SK-N-SH treated with all-trans-retinoic acid at 6 μM for 48 hours (cell line): ENCODE measurements at regions not wholly inside any gene's neighbourhood (a gene's known extent, or its start where the extent isn't known, plus 50 kb on each side); places are given as distances from the start of the nearest gene placed in this dataset.

Experiments used
- ATAC-seq: fragments of 200-7000 bp; cut with Tn5 transposase; 3 replicates; pipeline ENCODE4 v1.9.1; 2020; ENCODE audit warnings: mild to moderate bottlenecking, moderate library complexity
- ARNTL ChIP-seq: fragments of 450-650 bp; formaldehyde crosslinking; IDR thresholded peaks from 2 replicates; pipeline ENCODE4 v1.5.0; 2020; ENCODE audit warnings: low read depth, mild to moderate bottlenecking, moderate library complexity, borderline replicate concordance
- BACH2 ChIP-seq: fragments of 250-450 bp; sonication (Bioruptor Pico); IDR thresholded peaks from 2 replicates; pipeline ENCODE4 v1.9.0; 2021; ENCODE audit warnings: mild to moderate bottlenecking, borderline replicate concordance
- CSDC2 ChIP-seq: fragments of 250-450 bp; sonication (Bioruptor Pico); IDR thresholded peaks from 2 replicates; pipeline ENCODE4 v1.5.0; 2020; ENCODE audit warnings: mild to moderate bottlenecking, moderate library complexity
- CSRNP3 ChIP-seq: fragments of 250-450 bp; sonication (Bioruptor Pico); IDR thresholded peaks from 2 replicates; pipeline ENCODE4 v1.5.1; 2021; ENCODE audit warnings: mild to moderate bottlenecking, moderate library complexity
- ESRRG ChIP-seq: fragments of 250-450 bp; sonication (Bioruptor Pico); IDR thresholded peaks from 2 replicates; pipeline ENCODE4 v1.6.1; 2021; ENCODE audit warnings: mild to moderate bottlenecking
- GLIS3 ChIP-seq: fragments of 250-450 bp; sonication (Bioruptor Pico); IDR thresholded peaks from 2 replicates; pipeline ENCODE4 v1.5.0; 2020; ENCODE audit warnings: mild to moderate bottlenecking, moderate library complexity
- ISL1 ChIP-seq: fragments of 250-450 bp; sonication (Bioruptor Pico); IDR thresholded peaks from 2 replicates; pipeline ENCODE4 v2.1.2; 2022; ENCODE audit warnings: mild to moderate bottlenecking, moderate library complexity
- OSR1 ChIP-seq: fragments of 250-450 bp; sonication (Bioruptor Pico); IDR thresholded peaks from 2 replicates; pipeline ENCODE4 v1.8.0; 2022; ENCODE audit warnings: moderate library complexity, mild to moderate bottlenecking, inconsistent platforms
- PATZ1 ChIP-seq: fragments of 250-450 bp; sonication (Bioruptor Pico); IDR thresholded peaks from 2 replicates; pipeline ENCODE4 v1.8.0; 2020; ENCODE audit warnings: mild to moderate bottlenecking, moderate library complexity, borderline replicate concordance
- POU6F1 ChIP-seq: fragments of 250-450 bp; sonication (Bioruptor Pico); IDR thresholded peaks from 2 replicates; pipeline ENCODE4 v1.8.0; 2021; ENCODE audit warnings: low read depth, mild to moderate bottlenecking, moderate library complexity, borderline replicate concordance
- PPARA ChIP-seq: fragments of 250-450 bp; sonication (Bioruptor Pico); IDR thresholded peaks from 2 replicates; pipeline ENCODE4 v1.5.0; 2020; ENCODE audit warnings: mild to moderate bottlenecking, borderline replicate concordance
- RARB ChIP-seq: fragments of 250-450 bp; sonication (Bioruptor Pico); IDR thresholded peaks from 2 replicates; pipeline ENCODE4 v1.8.0; 2021; ENCODE audit warnings: mild to moderate bottlenecking, moderate library complexity
- SNAI2 ChIP-seq: fragments of 250-450 bp; sonication (Bioruptor Pico); IDR thresholded peaks from 2 replicates; pipeline ENCODE4 v1.5.0; 2020; ENCODE audit warnings: mild to moderate bottlenecking, moderate library complexity
- TOX ChIP-seq: fragments of 250-450 bp; sonication (Bioruptor Pico); IDR thresholded peaks from 2 replicates; pipeline ENCODE4 v1.8.0; 2021; ENCODE audit warnings: mild to moderate bottlenecking, moderate library complexity, borderline replicate concordance
- ZC3H10 ChIP-seq: fragments of 250-450 bp; sonication (Bioruptor Pico); IDR thresholded peaks from 2 replicates; pipeline ENCODE4 v1.5.1; 2021; ENCODE audit warnings: mild to moderate bottlenecking, moderate library complexity
- ZFP3 ChIP-seq: fragments of 250-450 bp; sonication (Bioruptor Pico); IDR thresholded peaks from 2 replicates; pipeline ENCODE4 v1.5.0; 2020; ENCODE audit warnings: mild to moderate bottlenecking, moderate library complexity
- ZNF565 ChIP-seq: fragments of 450-650 bp; formaldehyde crosslinking; conservative IDR thresholded peaks from 2 replicates; pipeline ENCODE4 v1.5.0; 2020; ENCODE audit warnings: low read depth, mild to moderate bottlenecking, moderate library complexity
- ZNF70 ChIP-seq: fragments of 450-650 bp; formaldehyde crosslinking; IDR thresholded peaks from 2 replicates; pipeline ENCODE4 v1.5.0; 2020; ENCODE audit warnings: mild to moderate bottlenecking, moderate library complexity
- ZNF8 ChIP-seq: fragments of 450-650 bp; formaldehyde crosslinking; IDR thresholded peaks from 2 replicates; pipeline ENCODE4 v1.5.0; 2020; ENCODE audit warnings: mild to moderate bottlenecking, moderate library complexity
- TF ChIP-seq, protein P1 (sequence below): fragments of 250-450 bp; sonication (Bioruptor Pico); IDR thresholded peaks from 2 replicates; pipeline ENCODE4 v1.5.1; 2020; ENCODE audit warnings: low read depth, mild to moderate bottlenecking, moderate library complexity
- TF ChIP-seq, protein P2 (sequence below): fragments of 250-450 bp; sonication (Bioruptor Pico); IDR thresholded peaks from 2 replicates; pipeline ENCODE4 v1.5.0; 2020; ENCODE audit warnings: mild to moderate bottlenecking, moderate library complexity

GRCh38 chr5:56461584-56461983 is 228.5 kb upstream of the ANKRD55 start:
- no peak for ATAC-seq
- TF ChIP-seq, protein P1, sequence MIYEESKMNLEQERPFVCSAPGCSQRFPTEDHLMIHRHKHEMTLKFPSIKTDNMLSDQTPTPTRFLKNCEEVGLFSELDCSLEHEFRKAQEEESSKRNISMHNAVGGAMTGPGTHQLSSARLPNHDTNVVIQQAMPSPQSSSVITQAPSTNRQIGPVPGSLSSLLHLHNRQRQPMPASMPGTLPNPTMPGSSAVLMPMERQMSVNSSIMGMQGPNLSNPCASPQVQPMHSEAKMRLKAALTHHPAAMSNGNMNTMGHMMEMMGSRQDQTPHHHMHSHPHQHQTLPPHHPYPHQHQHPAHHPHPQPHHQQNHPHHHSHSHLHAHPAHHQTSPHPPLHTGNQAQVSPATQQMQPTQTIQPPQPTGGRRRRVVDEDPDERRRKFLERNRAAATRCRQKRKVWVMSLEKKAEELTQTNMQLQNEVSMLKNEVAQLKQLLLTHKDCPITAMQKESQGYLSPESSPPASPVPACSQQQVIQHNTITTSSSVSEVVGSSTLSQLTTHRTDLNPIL (CRISPR knock-in tag): no peak

GRCh38 chr5:56460681-56461191 is 227.6 kb upstream of the ANKRD55 start:
- no peak for TF ChIP-seq PATZ1 (CRISPR knock-in tag)
- TF ChIP-seq RARB (CRISPR knock-in tag): no peak
- TF ChIP-seq CSDC2 (CRISPR knock-in tag): no peak
- TF ChIP-seq OSR1 (CRISPR knock-in tag): no peak
- TF ChIP-seq, protein P2, sequence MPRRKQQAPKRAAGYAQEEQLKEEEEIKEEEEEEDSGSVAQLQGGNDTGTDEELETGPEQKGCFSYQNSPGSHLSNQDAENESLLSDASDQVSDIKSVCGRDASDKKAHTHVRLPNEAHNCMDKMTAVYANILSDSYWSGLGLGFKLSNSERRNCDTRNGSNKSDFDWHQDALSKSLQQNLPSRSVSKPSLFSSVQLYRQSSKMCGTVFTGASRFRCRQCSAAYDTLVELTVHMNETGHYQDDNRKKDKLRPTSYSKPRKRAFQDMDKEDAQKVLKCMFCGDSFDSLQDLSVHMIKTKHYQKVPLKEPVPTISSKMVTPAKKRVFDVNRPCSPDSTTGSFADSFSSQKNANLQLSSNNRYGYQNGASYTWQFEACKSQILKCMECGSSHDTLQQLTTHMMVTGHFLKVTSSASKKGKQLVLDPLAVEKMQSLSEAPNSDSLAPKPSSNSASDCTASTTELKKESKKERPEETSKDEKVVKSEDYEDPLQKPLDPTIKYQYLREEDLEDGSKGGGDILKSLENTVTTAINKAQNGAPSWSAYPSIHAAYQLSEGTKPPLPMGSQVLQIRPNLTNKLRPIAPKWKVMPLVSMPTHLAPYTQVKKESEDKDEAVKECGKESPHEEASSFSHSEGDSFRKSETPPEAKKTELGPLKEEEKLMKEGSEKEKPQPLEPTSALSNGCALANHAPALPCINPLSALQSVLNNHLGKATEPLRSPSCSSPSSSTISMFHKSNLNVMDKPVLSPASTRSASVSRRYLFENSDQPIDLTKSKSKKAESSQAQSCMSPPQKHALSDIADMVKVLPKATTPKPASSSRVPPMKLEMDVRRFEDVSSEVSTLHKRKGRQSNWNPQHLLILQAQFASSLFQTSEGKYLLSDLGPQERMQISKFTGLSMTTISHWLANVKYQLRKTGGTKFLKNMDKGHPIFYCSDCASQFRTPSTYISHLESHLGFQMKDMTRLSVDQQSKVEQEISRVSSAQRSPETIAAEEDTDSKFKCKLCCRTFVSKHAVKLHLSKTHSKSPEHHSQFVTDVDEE (CRISPR knock-in tag): peak; percentile 56; the same call in 1 of the 2 replicates
- ATAC-seq: no peak; the same call in 2 of the 3 replicates

GRCh38 chr5:56460195-56460546 is 227.0 kb upstream of the ANKRD55 start:
- TF ChIP-seq PPARA: no peak
- TF ChIP-seq CSDC2 (CRISPR knock-in tag): no peak
- no peak for TF ChIP-seq ZNF565 (CRISPR knock-in tag)
- no peak for TF ChIP-seq ARNTL (CRISPR knock-in tag)
- TF ChIP-seq, protein P1 (CRISPR knock-in tag): no peak
- ATAC-seq: no peak

- TF ChIP-seq RARB (CRISPR knock-in tag) (no peak), ZNF8 (CRISPR knock-in tag) (no peak), ZC3H10 (CRISPR knock-in tag) (no peak), ISL1 (CRISPR knock-in tag) (no peak), PPARA (no peak), CSRNP3 (no peak), ZNF70 (CRISPR knock-in tag) (no peak), GLIS3 (CRISPR knock-in tag) (no peak), ZFP3 (CRISPR knock-in tag) (no peak), TOX (no peak), POU6F1 (no peak), SNAI2 (CRISPR knock-in tag) (0 out of 2 replicates have a peak, but pooled peaks have one; percentile 19), ESRRG (CRISPR knock-in tag) (no peak), BACH2 (no peak)
- TF ChIP-seq, protein P1 (CRISPR knock-in tag): 0 out of 2 replicates have a peak, but pooled peaks have one; percentile 10
- TF ChIP-seq, all 23 proteins: peak for 2
- ATAC-seq: no peak
Measured at GRCh38 chr5:56459394-56460194, 226.5 kb upstream of the ANKRD55 start.
